Ovary (tissue), 7 donors: ENCODE measurements at regions not wholly inside any gene's neighbourhood (a gene's known extent, or its start where the extent isn't known, plus 50 kb on each side); places are given as distances from the start of the nearest gene placed in this dataset.

Experiments
- DNase-seq, 5 donors: peaks; one replicate each; pipeline ENCODE4 v3.0.0-alpha.2; 2019 to 2020
- H3K27ac ChIP-seq, 2 donors: fragments of 200-600 bp; one replicate each; pipeline versions ENCODE4 v1.5.1 to v1.8.0; 2019 to 2022
- H3K27me3 ChIP-seq: fragments of 200-600 bp; one replicate; pipeline ENCODE4 v1.8.0; 2022
- H3K36me3 ChIP-seq: fragments of 200-600 bp; sonication (generic); one replicate; pipeline ENCODE4 v1.5.1; 2019
- H3K4me1 ChIP-seq: one replicate; pipeline ENCODE4 v1.8.1; 2013; ENCODE audit warnings: mild to moderate bottlenecking, moderate library complexity; ENCODE audit not compliant: insufficient read depth
- H3K4me3 ChIP-seq: fragments of 200-600 bp; sonication (generic); one replicate; pipeline ENCODE4 v1.5.1; 2017
- H3K9me3 ChIP-seq, 2 donors: fragments of 200-600 bp in 1 of 2; sonication (generic) in 1 of 2; one replicate each; pipeline versions ENCODE4 v1.5.1 to v1.8.1; 2013 to 2019; ENCODE audit warnings: mild to moderate bottlenecking in 1 of 2, moderate library complexity in 1 of 2
- CTCF ChIP-seq, 3 donors: fragments of 450-650 bp in 2 of 3; fragments of 200-600 bp in 1 of 3; IDR thresholded peaks; one replicate each; pipeline versions ENCODE4 v1.5.1 to v1.8.0; 2016 to 2022; ENCODE audit warnings: antibody characterized with exemption in 3 of 3, mild to moderate bottlenecking in 1 of 3
- EP300 ChIP-seq: sonication (generic); formaldehyde crosslinking; IDR thresholded peaks from one replicate; pipeline ENCODE4 v1.6.1; 2017; ENCODE audit warnings: antibody characterized with exemption
- POLR2A ChIP-seq: fragments of 450-650 bp; IDR thresholded peaks from one replicate; pipeline ENCODE4 v1.6.1; 2017; ENCODE audit warnings: antibody characterized with exemption, mild to moderate bottlenecking, moderate library complexity
- WGBS, 3 donors: extraction: QIAGEN DNeasy Blood & Tissue Kit in 1 of 3; methylation state at CpG; one replicate each; pipeline versions ENCODE4 v1.1.5 to v1.1.7; 2013 to 2017; 5-methylcytosine and 5-hydroxymethylcytosine counted together
- intact Hi-C, 4 donors: fragments of 100-400 bp; cut with DNase I; formaldehyde crosslinking; loops; one replicate each; pipeline versions ENCODE4 v1.11.0 to v1.15.1; 2022 to 2023
- donor health status: DM: no; HTN: no; CAD: no; lungs with moderate emphysema.
- donor health status: DM: no; HTN: no; CAD: no.
- donor health status: Bipolar disorder and iron deficiency.
- donor health status: DM: no; HTN: no; CAD: no.
- donor health status: DM: yes; HTN: yes; CAD: no.

- WGBS, 3 donors: 69 to 84% (median 81%) methylated on average over 2 of the region's 2 CpGs
Measured at GRCh38 chr2:67642961-67643360, 245.8 kb downstream of the ETAA1 start.

GRCh38 chr2:67645280-67646138 is 248.4 kb downstream of the ETAA1 start:
- 55 to 65% (median 61%) methylated on average over 3 of the region's 3 CpGs for WGBS, 3 donors
- no peaks in the 10 kb centered on the region for H3K36me3 ChIP-seq
- intact Hi-C loops: loop anchor here in 3 of 4 donors (5.0 to 10.0 kb wide), 4 partner anchors 197 to 1211 kb away; partner anchors contain the start of gene MEIS1 (in 1 of the 3)
- H3K27me3 ChIP-seq: no peaks in the 10 kb centered on the region
- no peak for TF ChIP-seq POLR2A
- no peak for TF ChIP-seq CTCF (IDR thresholded peaks at IDR 0.05)
- TF ChIP-seq EP300: no peak
- DNase-seq: no peak
- no peak overlapping the region for H3K4me3 ChIP-seq
- H3K9me3 ChIP-seq: peaks cover 0 to 6% of the 10 kb centered on the region in 2 donors
- peaks cover 10% of the 10 kb centered on the region for H3K4me1 ChIP-seq
- H3K27ac ChIP-seq: no peak overlapping the region

More at GRCh38 chr2:67642961-67643360, 245.8 kb downstream of the ETAA1 start:
- no peaks in the 10 kb centered on the region for H3K36me3 ChIP-seq
- peaks cover 0 to 6% of the 10 kb centered on the region in 2 donors for H3K9me3 ChIP-seq
- DNase-seq: no peak
- H3K27me3 ChIP-seq: no peaks in the 10 kb centered on the region
- intact Hi-C loops: loop anchor here in 2 of 4 donors (10.0 kb wide), 2 partner anchors 1068 to 1208 kb away; partner anchors contain the start of gene MEIS1 (in 1 of the 2)
- no peak overlapping the region for H3K27ac ChIP-seq
- H3K4me3 ChIP-seq: no peak overlapping the region
- TF ChIP-seq EP300 (no peak), POLR2A (no peak), CTCF (IDR thresholded peaks at IDR 0.05) (no peak)
- H3K4me1 ChIP-seq: peaks cover 2% of the 10 kb centered on the region

- WGBS, 3 donors: 88 to 98% (median 98%) methylated on average over 6 of the region's 6 CpGs
- Histone ChIP-seq H3K9me3 (peaks cover 0 to 6% of the 10 kb centered on the region in 2 donors), H3K27me3 (no peaks in the 10 kb centered on the region), H3K4me3 (no peak overlapping the region), H3K4me1 (peaks cover 12% of the 10 kb centered on the region), H3K27ac (no peak overlapping the region), H3K36me3 (no peaks in the 10 kb centered on the region)
- TF ChIP-seq EP300: no peak
- no peak for TF ChIP-seq CTCF (IDR thresholded peaks at IDR 0.05)
- TF ChIP-seq POLR2A: no peak
- intact Hi-C loops: loop anchor here in 3 of 4 donors (5.0 to 10.0 kb wide), 4 partner anchors 195 to 1212 kb away; partner anchors contain the start of gene MEIS1 (in 1 of the 3)
- DNase-seq: no peak
Measured at GRCh38 chr2:67646714-67647333, 249.7 kb downstream of the ETAA1 start.
